ENCODE measurements at regions not wholly inside any gene's neighbourhood (a gene's known extent, or its start where the extent isn't known, plus 50 kb on each side); places are given as distances from the start of the nearest gene placed in this dataset.

GRCh38 chr5:174426851-174427250 is 297.5 kb upstream of the MSX2 start:
- Mint-ChIP-seq H3K9me3 (no peaks in the 10 kb centered on the region), H3K27ac (ENCODE audit: unreplicated experiment) (no peak overlapping the region), H3K4me3 (no peak overlapping the region), H3K4me1 (no peaks in the 10 kb centered on the region), H3K27me3 (ENCODE audit: low read depth) (no peaks in the 10 kb centered on the region), H3K36me3 (ENCODE audit: low read depth) (no peaks in the 10 kb centered on the region)
- TF ChIP-seq, protein P1, sequence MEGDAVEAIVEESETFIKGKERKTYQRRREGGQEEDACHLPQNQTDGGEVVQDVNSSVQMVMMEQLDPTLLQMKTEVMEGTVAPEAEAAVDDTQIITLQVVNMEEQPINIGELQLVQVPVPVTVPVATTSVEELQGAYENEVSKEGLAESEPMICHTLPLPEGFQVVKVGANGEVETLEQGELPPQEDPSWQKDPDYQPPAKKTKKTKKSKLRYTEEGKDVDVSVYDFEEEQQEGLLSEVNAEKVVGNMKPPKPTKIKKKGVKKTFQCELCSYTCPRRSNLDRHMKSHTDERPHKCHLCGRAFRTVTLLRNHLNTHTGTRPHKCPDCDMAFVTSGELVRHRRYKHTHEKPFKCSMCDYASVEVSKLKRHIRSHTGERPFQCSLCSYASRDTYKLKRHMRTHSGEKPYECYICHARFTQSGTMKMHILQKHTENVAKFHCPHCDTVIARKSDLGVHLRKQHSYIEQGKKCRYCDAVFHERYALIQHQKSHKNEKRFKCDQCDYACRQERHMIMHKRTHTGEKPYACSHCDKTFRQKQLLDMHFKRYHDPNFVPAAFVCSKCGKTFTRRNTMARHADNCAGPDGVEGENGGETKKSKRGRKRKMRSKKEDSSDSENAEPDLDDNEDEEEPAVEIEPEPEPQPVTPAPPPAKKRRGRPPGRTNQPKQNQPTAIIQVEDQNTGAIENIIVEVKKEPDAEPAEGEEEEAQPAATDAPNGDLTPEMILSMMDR (conservative IDR thresholded peaks at IDR 0.05): no peak
- DNase-seq (ENCODE audit: low read depth, low spot score): no peak

- H3K4me1 Mint-ChIP-seq: no peaks in the 10 kb centered on the region
- no peaks in the 10 kb centered on the region for H3K36me3 Mint-ChIP-seq (ENCODE audit: low read depth)
- TF ChIP-seq, protein P1 (conservative IDR thresholded peaks at IDR 0.05): no peak
- no peaks in the 10 kb centered on the region for H3K27me3 Mint-ChIP-seq (ENCODE audit: low read depth)
- no peak overlapping the region for H3K4me3 Mint-ChIP-seq
- no peak overlapping the region for H3K27ac Mint-ChIP-seq (ENCODE audit: unreplicated experiment)
- no peaks in the 10 kb centered on the region for H3K9me3 Mint-ChIP-seq
- no peak for DNase-seq (ENCODE audit: low read depth, low spot score)
Observed at GRCh38 chr5:174427304-174427703, 297.1 kb upstream of the MSX2 start.

DNA sequence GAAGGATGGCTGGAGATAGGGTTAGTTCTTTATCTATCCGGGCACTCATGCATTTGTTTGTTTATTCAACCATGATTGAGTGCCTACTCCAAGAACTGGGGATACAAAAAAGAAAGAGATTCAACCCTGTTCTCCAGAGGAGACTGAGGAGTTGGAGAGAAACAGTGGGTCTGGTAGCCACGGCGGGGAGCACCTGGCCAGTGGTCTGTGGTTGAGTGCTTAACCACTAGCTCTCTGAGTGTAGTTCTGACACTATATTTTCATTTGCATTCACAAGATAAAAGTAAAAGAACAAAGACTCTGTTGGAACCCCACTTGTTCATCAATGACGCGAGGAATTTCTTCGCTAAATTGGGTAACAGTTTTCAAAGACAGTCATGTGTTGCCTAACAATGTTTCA is 295.5 kb upstream of the MSX2 start:
- no peak overlapping the region for H3K27ac Mint-ChIP-seq (ENCODE audit: unreplicated experiment)
- TF ChIP-seq, protein P1 (conservative IDR thresholded peaks at IDR 0.05): no peak
- H3K9me3 Mint-ChIP-seq: no peaks in the 10 kb centered on the region
- H3K4me1 Mint-ChIP-seq: no peaks in the 10 kb centered on the region
- no peak overlapping the region for H3K4me3 Mint-ChIP-seq
- H3K36me3 Mint-ChIP-seq (ENCODE audit: low read depth): no peaks in the 10 kb centered on the region
- DNase-seq (ENCODE audit: low read depth, low spot score): no peak
- no peaks in the 10 kb centered on the region for H3K27me3 Mint-ChIP-seq (ENCODE audit: low read depth)

GRCh38 chr5:174430940-174431339 is 293.4 kb upstream of the MSX2 start:
- DNase-seq (ENCODE audit: low read depth, low spot score): no peak
- no peaks in the 10 kb centered on the region for H3K36me3 Mint-ChIP-seq (ENCODE audit: low read depth)
- no peak overlapping the region for H3K27ac Mint-ChIP-seq (ENCODE audit: unreplicated experiment)
- TF ChIP-seq, protein P1 (conservative IDR thresholded peaks at IDR 0.05): no peak
- H3K4me1 Mint-ChIP-seq: no peaks in the 10 kb centered on the region
- peaks cover 4% of the 10 kb centered on the region for H3K27me3 Mint-ChIP-seq (ENCODE audit: low read depth)
- H3K9me3 Mint-ChIP-seq: no peaks in the 10 kb centered on the region
- H3K4me3 Mint-ChIP-seq: no peak overlapping the region

- H3K36me3 Mint-ChIP-seq (ENCODE audit: low read depth): no peaks in the 10 kb centered on the region
- TF ChIP-seq, protein P1 (conservative IDR thresholded peaks at IDR 0.05): no peak
- no peak overlapping the region for H3K27ac Mint-ChIP-seq (ENCODE audit: unreplicated experiment)
- peaks cover 4% of the 10 kb centered on the region for H3K27me3 Mint-ChIP-seq (ENCODE audit: low read depth)
- DNase-seq (ENCODE audit: low read depth, low spot score): no peak
- H3K9me3 Mint-ChIP-seq: no peaks in the 10 kb centered on the region
- H3K4me3 Mint-ChIP-seq: no peak overlapping the region
- H3K4me1 Mint-ChIP-seq: no peaks in the 10 kb centered on the region
Observed at GRCh38 chr5:174431504-174431903, 292.9 kb upstream of the MSX2 start.

DNA sequence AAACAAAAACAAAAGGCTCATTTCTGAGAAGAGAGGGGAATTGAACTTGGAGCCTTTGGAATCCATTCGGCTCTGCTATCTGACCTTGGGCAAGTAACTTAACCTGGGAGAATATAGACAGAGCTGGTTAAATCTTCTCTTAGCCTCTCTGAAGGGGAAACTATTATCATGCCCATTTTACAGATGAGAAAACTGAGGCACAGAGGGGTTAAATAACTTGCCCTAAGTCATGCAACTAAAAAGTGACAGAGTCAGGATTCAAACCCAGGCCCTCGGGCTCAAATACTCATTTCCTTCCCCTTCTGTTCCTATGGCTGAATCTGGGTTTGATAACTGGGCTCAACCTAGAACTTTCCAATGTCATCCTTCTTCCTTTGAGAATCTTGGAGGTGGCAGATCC is 291.3 kb upstream of the MSX2 start:
- no peaks in the 10 kb centered on the region for H3K9me3 Mint-ChIP-seq

More for the DNA sequence above, 291.3 kb upstream of the MSX2 start:
- Mint-ChIP-seq H3K27ac (ENCODE audit: unreplicated experiment) (no peak overlapping the region), H3K4me3 (no peak overlapping the region), H3K36me3 (ENCODE audit: low read depth) (peaks cover 2% of the 10 kb centered on the region), H3K4me1 (no peaks in the 10 kb centered on the region), H3K27me3 (ENCODE audit: low read depth) (peaks cover 4% of the 10 kb centered on the region)
- TF ChIP-seq, protein P1 (conservative IDR thresholded peaks at IDR 0.05): no peak
- DNase-seq (ENCODE audit: low read depth, low spot score): no peak
